Effector memory CD4-positive, alpha-beta T cell (primary cell): ENCODE measurements at regions not wholly inside any gene's neighbourhood (a gene's known extent, or its start where the extent isn't known, plus 50 kb on each side); places are given as distances from the start of the nearest gene placed in this dataset.
"Not testable (repeated sequence)": the region's sequence is repeated elsewhere in the genome, so short reads cannot be mapped to it uniquely, and the experiment has no call there.

Experiments used
- DNase-seq, 3 donors: peaks; one replicate each; pipeline ENCODE4 v3.0.0-alpha.2; 2020
- H3K27ac ChIP-seq: 2 replicates; pipeline ENCODE4 v1.7.0; 2013; ENCODE audit warnings: mild to moderate bottlenecking, low read length, moderate library complexity; ENCODE audit not compliant: insufficient read depth, poor library complexity, severe bottlenecking
- H3K27me3 ChIP-seq: replicated peaks from 2 replicates; pipeline ENCODE4 v1.7.0; 2013; ENCODE audit warnings: mild to moderate bottlenecking, low read length; ENCODE audit not compliant: insufficient read depth, control insufficient read depth, poor library complexity, severe bottlenecking
- H3K36me3 ChIP-seq: 2 replicates; pipeline ENCODE4 v1.7.0; 2013; ENCODE audit warnings: mild to moderate bottlenecking, low read length, moderate library complexity; ENCODE audit not compliant: control insufficient read depth, insufficient read depth
- H3K4me1 ChIP-seq: 2 replicates; pipeline ENCODE4 v1.7.0; 2013; ENCODE audit warnings: low read length, mild to moderate bottlenecking; ENCODE audit not compliant: control insufficient read depth, insufficient read depth, poor library complexity, severe bottlenecking
- H3K4me3 ChIP-seq: 2 replicates; pipeline ENCODE4 v1.7.0; 2013; ENCODE audit warnings: low read length, low read depth, mild to moderate bottlenecking; ENCODE audit not compliant: insufficient read depth, poor library complexity, severe bottlenecking
- H3K9me3 ChIP-seq: 2 replicates; pipeline ENCODE4 v1.7.0; 2013; ENCODE audit warnings: mild to moderate bottlenecking, low read length, moderate library complexity; ENCODE audit not compliant: control insufficient read depth

- Histone ChIP-seq H3K4me1 (no peaks in the 10 kb centered on the region), H3K27ac (no peak overlapping the region), H3K27me3 (no peaks in the 10 kb centered on the region), H3K36me3 (no peaks in the 10 kb centered on the region), H3K4me3 (no peak overlapping the region), H3K9me3 (no peaks in the 10 kb centered on the region)
- DNase-seq: no peak
These were observed 1509.1 kb downstream of the REEP3 start for GRCh38 chr10:65030263-65030662.

DNA sequence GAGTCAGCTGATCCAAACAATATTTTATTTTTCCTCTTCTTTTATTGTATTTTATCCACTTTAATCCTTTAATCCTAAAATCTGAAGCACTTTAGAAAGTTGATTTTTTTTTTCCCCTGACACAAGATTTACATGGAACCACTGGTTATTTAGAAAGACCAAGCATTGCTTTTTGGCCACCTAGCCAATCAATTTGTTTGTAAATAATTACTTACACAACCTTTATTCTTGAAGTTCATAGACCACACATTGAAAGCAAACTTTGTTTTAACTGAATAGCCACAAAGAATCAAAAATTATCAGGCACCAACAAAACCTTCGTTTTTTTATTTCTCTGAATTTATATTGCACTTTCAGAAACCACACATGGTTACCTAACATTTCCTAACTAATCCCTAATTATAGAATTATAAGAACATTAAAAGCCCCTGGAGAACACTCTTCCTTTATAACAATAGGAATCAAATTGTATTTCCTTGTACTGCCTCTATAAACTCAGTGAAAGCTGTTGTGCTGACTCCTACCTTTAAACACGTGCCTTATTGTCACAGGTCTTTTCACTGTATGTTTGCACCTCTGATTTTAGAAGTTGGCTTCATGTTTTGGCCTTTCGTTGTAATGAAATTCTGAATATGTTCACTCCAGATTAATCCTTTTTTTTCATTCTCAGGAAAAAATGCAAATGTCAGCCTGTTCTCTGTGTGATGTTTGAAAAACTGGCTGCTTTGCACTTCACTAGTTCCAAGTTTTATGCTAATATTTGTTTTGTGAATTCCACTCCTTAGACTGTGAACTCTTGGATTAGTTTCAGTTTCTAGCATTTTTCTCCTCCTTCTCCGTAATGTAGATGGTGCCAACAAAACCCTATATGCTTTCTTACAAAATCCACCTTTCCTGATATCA is 1511.9 kb downstream of the REEP3 start:
- Histone ChIP-seq H3K27ac (no peak overlapping the region), H3K36me3 (no peaks in the 10 kb centered on the region), H3K4me3 (no peak overlapping the region), H3K27me3 (no peaks in the 10 kb centered on the region), H3K9me3 (no peaks in the 10 kb centered on the region), H3K4me1 (no peaks in the 10 kb centered on the region)
- no peak for DNase-seq

DNA sequence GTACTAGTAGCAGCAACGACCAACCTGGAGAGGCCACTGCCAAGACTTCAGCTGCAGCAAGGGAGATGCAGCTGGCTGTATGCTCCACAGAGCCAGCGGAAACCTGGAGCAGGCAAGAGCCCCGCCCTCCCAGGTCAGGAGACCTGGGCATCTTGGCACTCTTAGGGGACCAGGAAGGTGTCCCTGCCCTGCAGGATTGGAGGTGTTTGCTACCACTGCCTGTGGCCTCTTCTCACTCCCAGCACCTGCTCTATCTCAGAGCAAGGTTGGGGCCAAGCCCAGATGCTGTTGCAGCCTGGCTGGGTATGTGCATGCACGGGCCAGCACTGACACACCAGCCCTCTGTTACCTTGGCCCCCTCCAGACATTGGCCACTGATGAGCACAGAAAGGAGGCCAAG is 1512.8 kb downstream of the REEP3 start:
- Histone ChIP-seq H3K4me1 (no peaks in the 10 kb centered on the region), H3K4me3 (no peak overlapping the region), H3K27ac (no peak overlapping the region), H3K36me3 (no peaks in the 10 kb centered on the region), H3K27me3 (no peaks in the 10 kb centered on the region), H3K9me3 (no peaks in the 10 kb centered on the region)
- DNase-seq: no peak

DNA sequence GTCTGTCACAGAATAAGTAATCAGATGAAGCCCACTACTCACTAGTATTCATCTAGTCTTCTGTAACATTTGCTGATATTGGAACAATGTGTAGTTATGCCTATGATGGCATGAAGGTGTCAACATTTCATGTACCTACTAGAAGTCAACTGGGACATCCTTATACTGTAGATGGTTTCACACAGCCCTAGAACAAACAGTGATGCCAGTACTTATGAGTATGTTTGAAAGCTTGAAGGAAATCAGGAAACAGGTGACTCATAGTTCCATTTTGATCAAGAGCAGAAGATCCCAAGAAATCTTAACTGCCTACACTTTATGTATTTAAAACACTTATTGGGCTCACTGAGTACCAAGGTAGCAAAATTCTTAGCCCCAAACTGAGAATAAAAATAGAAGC is 1519.6 kb downstream of the REEP3 start:
- no peak for DNase-seq
- no peak overlapping the region for H3K4me3 ChIP-seq
- no peaks in the 10 kb centered on the region for H3K9me3 ChIP-seq
- no peaks in the 10 kb centered on the region for H3K4me1 ChIP-seq
- no peak overlapping the region for H3K27ac ChIP-seq
- H3K36me3 ChIP-seq: no peaks in the 10 kb centered on the region
- H3K27me3 ChIP-seq: no peaks in the 10 kb centered on the region

GRCh38 chr10:65041307-65041706 is 1520.1 kb downstream of the REEP3 start:
- no peak for DNase-seq
- Histone ChIP-seq H3K27ac (no peak overlapping the region), H3K9me3 (no peaks in the 10 kb centered on the region), H3K4me1 (no peaks in the 10 kb centered on the region), H3K27me3 (no peaks in the 10 kb centered on the region), H3K4me3 (no peak overlapping the region), H3K36me3 (no peaks in the 10 kb centered on the region)

DNA sequence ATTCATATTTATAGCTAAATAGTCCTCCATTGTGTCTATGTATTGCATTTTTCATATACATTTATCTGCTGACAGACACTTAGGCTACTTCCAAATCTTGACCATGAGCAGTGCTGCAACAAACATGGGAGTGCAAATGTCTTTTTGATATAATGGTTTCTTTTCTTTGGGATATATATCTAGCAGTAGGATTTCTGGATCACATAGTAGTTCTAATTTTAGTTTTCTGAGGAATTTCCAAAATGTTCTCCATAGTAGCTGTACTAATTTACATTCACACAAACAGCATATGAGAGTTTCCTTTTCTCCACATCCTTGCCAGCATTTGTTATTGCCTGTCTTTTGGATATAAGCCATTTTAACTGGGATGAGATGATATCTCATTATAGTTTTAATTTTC is 1521.3 kb downstream of the REEP3 start:
- no peaks in the 10 kb centered on the region for H3K9me3 ChIP-seq
- H3K36me3 ChIP-seq: no peaks in the 10 kb centered on the region
- no peak overlapping the region for H3K4me3 ChIP-seq
- no peak overlapping the region for H3K27ac ChIP-seq
- no peaks in the 10 kb centered on the region for H3K27me3 ChIP-seq
- DNase-seq: no peak
- H3K4me1 ChIP-seq: no peaks in the 10 kb centered on the region

GRCh38 chr10:65046831-65047230 is 1525.6 kb downstream of the REEP3 start:
- Histone ChIP-seq H3K27ac (no peak overlapping the region), H3K36me3 (no peaks in the 10 kb centered on the region), H3K9me3 (no peaks in the 10 kb centered on the region), H3K27me3 (no peaks in the 10 kb centered on the region), H3K4me3 (no peak overlapping the region), H3K4me1 (no peaks in the 10 kb centered on the region)
- DNase-seq: no peak

- not testable (repeated sequence) for DNase-seq
These were observed 1530.9 kb downstream of the REEP3 start for GRCh38 chr10:65052111-65052510.

DNA sequence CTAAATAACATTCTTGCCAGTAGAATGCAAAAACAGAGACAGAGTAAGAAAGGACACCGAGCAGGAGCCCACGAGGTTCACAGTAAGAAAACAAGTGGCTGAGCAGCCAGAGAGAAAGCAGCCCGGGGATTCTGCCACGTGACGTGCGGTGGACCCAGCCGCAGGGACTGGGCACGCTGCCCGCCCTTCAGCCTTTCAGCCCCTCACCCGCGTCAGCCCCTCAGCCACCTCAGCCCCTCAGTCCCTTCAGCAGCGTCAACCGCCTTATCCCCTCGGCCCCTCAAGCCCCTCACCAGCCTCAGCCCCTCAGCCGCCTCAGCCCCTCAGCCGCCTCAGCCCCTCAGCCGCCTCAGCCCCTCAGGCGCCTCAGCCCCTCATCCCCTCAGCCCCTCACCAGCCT is 1532.2 kb downstream of the REEP3 start:
- H3K27me3 ChIP-seq, H3K4me3 ChIP-seq, H3K36me3 ChIP-seq, H3K9me3 ChIP-seq, DNase-seq, H3K4me1 ChIP-seq, H3K27ac ChIP-seq: not testable (repeated sequence)

More at GRCh38 chr10:65052111-65052510, 1530.9 kb downstream of the REEP3 start:
- H3K9me3 ChIP-seq, H3K36me3 ChIP-seq, H3K4me1 ChIP-seq, H3K4me3 ChIP-seq, H3K27ac ChIP-seq, H3K27me3 ChIP-seq: not testable (repeated sequence)

- H3K4me1 ChIP-seq, H3K27ac ChIP-seq, H3K9me3 ChIP-seq, DNase-seq, H3K36me3 ChIP-seq, H3K4me3 ChIP-seq, H3K27me3 ChIP-seq: not testable (repeated sequence)
These were observed 1532.7 kb downstream of the REEP3 start for GRCh38 chr10:65053831-65054351.
